Smooth muscle cell (in vitro differentiated cells): ENCODE measurements at regions not wholly inside any gene's neighbourhood (a gene's known extent, or its start where the extent isn't known, plus 50 kb on each side); places are given as distances from the start of the nearest gene placed in this dataset.

Experiments
- DNase-seq: peaks from one replicate; lab custom pipeline; 2025; ENCODE audit not compliant: unreplicated experiment; lab: John Stamatoyannopoulos, UW
- H2AFZ ChIP-seq: fragments of 200-600 bp; sonication (generic); 2 replicates; pipeline ENCODE4 v1.6.0; 2016; ENCODE audit warnings: antibody characterized with exemption, low read depth, mild to moderate bottlenecking
- H3F3A ChIP-seq: fragments of 200-600 bp; sonication (generic); 2 replicates; pipeline ENCODE4 v1.6.0; 2017; ENCODE audit warnings: antibody characterized with exemption, low read depth
- H3K27ac ChIP-seq: fragments of 200-600 bp; sonication (generic); 2 replicates; pipeline ENCODE4 v1.5.1; 2016; ENCODE audit warnings: low read depth, mild to moderate bottlenecking
- H3K27me3 ChIP-seq: fragments of 200-600 bp; sonication (generic); 2 replicates; pipeline ENCODE4 v1.6.1; 2016; ENCODE audit warnings: low read depth, mild to moderate bottlenecking
- H3K36me3 ChIP-seq: fragments of 200-600 bp; sonication (generic); 2 replicates; pipeline ENCODE4 v1.5.1; 2016; ENCODE audit warnings: low read depth
- H3K4me1 ChIP-seq: fragments of 200-600 bp; sonication (generic); 2 replicates; pipeline ENCODE4 v1.5.1; 2016; ENCODE audit warnings: low read depth
- H3K4me2 ChIP-seq: fragments of 200-600 bp; sonication (generic); 2 replicates; pipeline ENCODE4 v1.6.0; 2016; ENCODE audit warnings: mild to moderate bottlenecking
- H3K4me3 ChIP-seq: fragments of 200-600 bp; sonication (generic); 2 replicates; pipeline ENCODE4 v1.5.1; 2016; ENCODE audit warnings: mild to moderate bottlenecking
- H3K79me2 ChIP-seq: fragments of 200-600 bp; sonication (generic); 2 replicates; pipeline ENCODE4 v1.6.0; 2016; ENCODE audit warnings: low read depth, mild to moderate bottlenecking
- H3K9ac ChIP-seq: fragments of 200-600 bp; sonication (generic); 2 replicates; pipeline ENCODE4 v1.6.0; 2016; ENCODE audit warnings: low read depth
- H3K9me3 ChIP-seq: fragments of 200-600 bp; sonication (generic); replicated peaks from 2 replicates; pipeline ENCODE4 v1.5.1; 2016; ENCODE audit warnings: low read depth
- H4K20me1 ChIP-seq: fragments of 200-600 bp; sonication (generic); 2 replicates; pipeline ENCODE4 v1.6.0; 2016; ENCODE audit warnings: low read depth
- WGBS: methylation state at CpG from one replicate; pipeline ENCODE4 v1.1.7; 2016; ENCODE audit warnings: low lambda C conversion rate; 5-methylcytosine and 5-hydroxymethylcytosine counted together
- TF ChIP-seq, protein P1 (sequence below): fragments of 200-600 bp; sonication (generic); IDR thresholded peaks from 2 replicates; pipeline ENCODE4 v1.5.1; 2017; ENCODE audit warnings: borderline replicate concordance, mild to moderate bottlenecking, antibody characterized with exemption; ENCODE audit not compliant: insufficient read depth, poor library complexity, severe bottlenecking

- H3K36me3 ChIP-seq = no peaks in the 10 kb centered on the region
- H3K27me3 ChIP-seq = no peaks in the 10 kb centered on the region
- no peak for DNase-seq
- TF ChIP-seq, protein P1, sequence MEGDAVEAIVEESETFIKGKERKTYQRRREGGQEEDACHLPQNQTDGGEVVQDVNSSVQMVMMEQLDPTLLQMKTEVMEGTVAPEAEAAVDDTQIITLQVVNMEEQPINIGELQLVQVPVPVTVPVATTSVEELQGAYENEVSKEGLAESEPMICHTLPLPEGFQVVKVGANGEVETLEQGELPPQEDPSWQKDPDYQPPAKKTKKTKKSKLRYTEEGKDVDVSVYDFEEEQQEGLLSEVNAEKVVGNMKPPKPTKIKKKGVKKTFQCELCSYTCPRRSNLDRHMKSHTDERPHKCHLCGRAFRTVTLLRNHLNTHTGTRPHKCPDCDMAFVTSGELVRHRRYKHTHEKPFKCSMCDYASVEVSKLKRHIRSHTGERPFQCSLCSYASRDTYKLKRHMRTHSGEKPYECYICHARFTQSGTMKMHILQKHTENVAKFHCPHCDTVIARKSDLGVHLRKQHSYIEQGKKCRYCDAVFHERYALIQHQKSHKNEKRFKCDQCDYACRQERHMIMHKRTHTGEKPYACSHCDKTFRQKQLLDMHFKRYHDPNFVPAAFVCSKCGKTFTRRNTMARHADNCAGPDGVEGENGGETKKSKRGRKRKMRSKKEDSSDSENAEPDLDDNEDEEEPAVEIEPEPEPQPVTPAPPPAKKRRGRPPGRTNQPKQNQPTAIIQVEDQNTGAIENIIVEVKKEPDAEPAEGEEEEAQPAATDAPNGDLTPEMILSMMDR = no peak
- H3K4me2 ChIP-seq = no peak overlapping the region
- H3K9ac ChIP-seq = no peak overlapping the region
- no peaks in the 10 kb centered on the region for H3K9me3 ChIP-seq
- 97% methylated on average over 27 of the region's 31 CpGs for WGBS
- no peak overlapping the region for H2AFZ ChIP-seq
- H3F3A ChIP-seq = no peaks in the 10 kb centered on the region
- no peaks in the 10 kb centered on the region for H3K79me2 ChIP-seq
- H4K20me1 ChIP-seq = no peaks in the 10 kb centered on the region
- H3K4me1 ChIP-seq = peaks cover 3% of the 10 kb centered on the region
- H3K27ac ChIP-seq = no peak overlapping the region
- H3K4me3 ChIP-seq = no peak overlapping the region
Observed at GRCh38 chr20:48058611-48059559, 273.6 kb upstream of the SULF2 start.

- no peaks in the 10 kb centered on the region for H3F3A ChIP-seq
- no peak overlapping the region for H3K9ac ChIP-seq
- H3K79me2 ChIP-seq = no peaks in the 10 kb centered on the region
- no peak for DNase-seq
- TF ChIP-seq, protein P1 = no peak
- no peaks in the 10 kb centered on the region for H4K20me1 ChIP-seq
- no peak overlapping the region for H2AFZ ChIP-seq
- peaks cover 3% of the 10 kb centered on the region for H3K4me1 ChIP-seq
- 89% methylated on average over 1 of the region's 1 CpG for WGBS
- no peak overlapping the region for H3K4me3 ChIP-seq
- H3K27ac ChIP-seq = no peak overlapping the region
- no peaks in the 10 kb centered on the region for H3K9me3 ChIP-seq
- H3K4me2 ChIP-seq = no peak overlapping the region
- no peaks in the 10 kb centered on the region for H3K36me3 ChIP-seq
- no peaks in the 10 kb centered on the region for H3K27me3 ChIP-seq
Observed at GRCh38 chr20:48057739-48058138, 272.5 kb upstream of the SULF2 start.

DNA sequence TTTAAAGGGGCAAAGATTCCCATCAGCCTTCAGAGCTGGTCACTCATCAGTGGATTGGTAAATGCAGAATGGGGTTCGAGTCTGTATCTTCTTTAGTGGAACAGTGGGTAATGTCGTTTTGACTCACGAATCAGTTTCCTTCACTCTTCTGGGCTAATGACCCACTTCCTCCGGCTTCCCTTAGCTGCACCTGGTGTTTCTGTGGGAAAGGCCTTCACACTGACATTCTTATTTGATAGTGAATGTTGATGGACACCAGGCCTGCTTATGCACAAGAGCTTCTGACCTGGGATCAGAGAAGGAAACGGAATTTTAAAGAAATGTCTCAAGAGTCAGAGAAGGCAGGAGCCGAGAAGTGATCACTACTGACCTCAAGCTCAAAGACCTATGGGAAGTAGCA, 272.0 kb upstream of the SULF2 start:
- Histone ChIP-seq H3K4me3 (no peak overlapping the region), H2AFZ (no peak overlapping the region), H3K27me3 (no peaks in the 10 kb centered on the region), H3K4me2 (no peak overlapping the region), H3K79me2 (no peaks in the 10 kb centered on the region), H4K20me1 (no peaks in the 10 kb centered on the region), H3K4me1 (peaks cover 3% of the 10 kb centered on the region), H3K27ac (no peak overlapping the region), H3K36me3 (no peaks in the 10 kb centered on the region), H3K9me3 (no peaks in the 10 kb centered on the region), H3K9ac (no peak overlapping the region), H3F3A (no peaks in the 10 kb centered on the region)
- 84% methylated on average over 6 of the region's 6 CpGs for WGBS
- TF ChIP-seq, protein P1 = no peak
- no peak for DNase-seq
